ENCODE measurements at regions not wholly inside any gene's neighbourhood (a gene's known extent, or its start where the extent isn't known, plus 50 kb on each side); places are given as distances from the start of the nearest gene placed in this dataset.
"Not testable (repeated sequence)": the region's sequence is repeated elsewhere in the genome, so short reads cannot be mapped to it uniquely, and the experiment has no call there.

DNA sequence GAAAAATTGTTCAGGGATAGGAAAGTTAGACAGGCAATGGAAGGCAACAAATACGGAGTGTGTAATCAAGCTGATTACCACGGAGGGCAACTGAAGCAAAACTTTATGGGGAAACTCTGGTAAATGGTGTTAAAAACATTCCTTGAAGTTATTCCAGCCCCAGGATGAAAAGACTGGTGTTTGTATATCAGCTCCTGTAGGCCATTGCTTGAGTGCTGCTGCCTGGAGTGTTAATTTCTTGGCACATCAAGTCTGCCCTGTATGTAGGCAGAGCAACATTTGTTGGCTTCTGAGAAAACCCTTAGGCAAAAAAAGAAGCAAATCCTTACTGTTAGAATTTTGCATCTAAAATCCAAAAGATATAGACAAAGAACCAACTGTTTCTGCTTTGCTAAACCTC lies 686.5 kb upstream of the ACO1 start:
- DNase-seq (ENCODE audit: low read depth), result no peak

DNA sequence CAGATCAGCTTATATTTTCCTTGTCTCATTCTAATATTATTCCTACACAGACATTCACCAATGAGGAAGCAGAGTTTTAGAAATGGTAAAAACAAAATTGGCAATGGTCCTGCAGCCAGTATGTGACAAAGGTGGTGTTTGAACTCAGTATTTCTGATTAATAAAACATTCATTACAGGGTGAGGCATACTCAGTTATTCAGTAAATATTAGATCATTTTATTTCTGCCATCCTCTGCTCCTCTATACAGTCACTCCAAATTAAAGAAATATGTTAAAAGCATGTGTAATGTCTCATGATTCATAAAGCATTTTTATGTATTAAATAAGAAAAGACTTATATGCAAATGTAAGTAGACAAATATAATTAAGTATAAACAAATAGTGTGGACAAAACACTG lies 684.6 kb upstream of the ACO1 start:
- no peak for DNase-seq (ENCODE audit: low read depth)

DNA sequence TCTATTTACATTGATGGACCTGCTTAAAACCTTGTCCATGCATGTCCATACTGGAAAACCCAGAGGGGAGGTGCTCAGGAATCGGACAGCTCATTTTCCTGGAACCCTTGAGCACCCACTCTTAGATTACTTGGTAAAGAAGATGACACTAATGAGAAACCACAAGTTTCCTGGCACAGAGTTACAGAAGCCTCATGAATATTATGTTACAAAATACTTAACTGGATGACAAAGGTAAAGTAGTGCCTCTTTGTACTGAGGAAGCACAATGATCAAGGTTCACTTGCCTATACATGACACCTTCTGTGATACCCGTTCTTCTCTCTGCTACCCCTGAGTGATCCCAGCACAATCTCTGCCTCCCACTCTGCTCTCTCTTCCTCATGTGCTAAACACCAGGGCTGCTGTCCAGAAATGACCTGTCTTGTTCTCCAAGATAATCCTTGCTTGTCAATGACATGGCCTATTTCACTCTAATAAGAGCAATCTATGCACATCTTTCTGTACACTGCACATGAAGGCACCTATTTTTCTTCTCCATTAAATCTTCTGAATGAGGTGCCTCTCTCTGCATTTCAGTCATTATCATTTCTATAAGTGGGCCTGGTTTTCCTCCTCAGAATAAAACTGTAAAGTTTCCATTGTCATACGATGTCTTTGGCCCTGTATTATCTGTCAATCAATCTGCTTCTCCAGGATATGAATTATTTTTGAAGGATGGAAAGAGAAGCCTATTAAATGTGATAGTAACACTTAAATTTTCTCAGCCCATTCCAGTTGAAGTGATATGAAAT lies 684.0 kb upstream of the ACO1 start:
- DNase-seq (ENCODE audit: low read depth), result no peak

DNA sequence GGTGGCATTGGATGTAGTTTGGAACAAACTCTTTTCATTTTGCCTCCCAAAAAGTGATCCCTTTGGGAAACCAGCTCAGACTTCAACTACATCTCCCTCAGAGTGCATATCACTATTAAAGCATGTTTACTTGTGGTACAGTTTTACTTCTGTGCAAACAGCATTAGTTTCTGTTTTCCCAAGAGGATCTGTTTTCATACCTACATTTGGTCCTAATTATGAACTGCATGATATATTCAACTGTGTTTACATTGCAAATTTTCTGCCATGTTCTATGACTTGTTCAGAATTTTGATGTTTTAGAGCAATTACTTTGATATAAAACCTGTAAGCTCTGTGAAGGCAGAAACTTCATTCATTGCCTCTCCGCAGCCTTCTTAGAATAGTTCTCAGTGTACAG lies 681.5 kb upstream of the ACO1 start:
- DNase-seq (ENCODE audit: low read depth), result no peak

DNA sequence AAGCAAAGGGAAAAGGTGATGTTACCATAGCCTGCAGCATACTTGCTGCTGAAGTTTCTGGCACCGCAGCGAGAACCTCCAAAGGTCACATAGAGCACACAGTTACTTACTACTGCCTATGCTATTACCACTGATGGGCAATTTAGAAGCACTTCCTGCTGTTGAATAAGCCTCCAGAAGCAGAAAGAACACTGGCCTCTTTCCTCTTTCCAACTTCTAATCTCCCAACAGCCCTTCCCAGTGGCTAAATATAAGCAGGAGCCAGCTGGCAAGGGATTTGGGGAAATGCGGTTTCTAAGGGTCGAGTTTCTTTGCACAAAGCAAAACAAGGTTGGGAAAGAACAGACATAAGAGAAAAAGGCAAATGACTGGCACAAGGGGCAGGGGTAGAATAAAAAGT lies 669.2 kb upstream of the ACO1 start:
- DNase-seq (ENCODE audit: low read depth), result no peak

DNA sequence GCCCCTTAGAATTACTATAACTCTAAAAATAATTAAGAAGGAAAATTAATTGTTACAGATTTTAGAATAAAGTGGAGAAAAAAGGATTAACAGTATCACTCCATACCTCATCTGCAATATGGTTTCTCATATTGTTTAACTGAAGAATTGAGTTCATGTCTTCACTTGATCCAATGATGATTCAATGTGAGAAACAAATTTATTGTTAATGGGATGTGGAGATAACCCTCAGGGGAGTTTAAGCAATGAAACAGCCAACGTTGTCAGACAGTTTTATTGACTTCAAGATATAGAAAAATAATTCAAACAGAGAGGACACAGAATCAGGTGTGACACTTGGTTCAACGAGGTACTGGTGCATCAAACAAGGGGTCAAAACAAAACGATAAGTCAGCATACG lies 665.2 kb upstream of the ACO1 start:
- no peak for DNase-seq (ENCODE audit: low read depth)

DNA sequence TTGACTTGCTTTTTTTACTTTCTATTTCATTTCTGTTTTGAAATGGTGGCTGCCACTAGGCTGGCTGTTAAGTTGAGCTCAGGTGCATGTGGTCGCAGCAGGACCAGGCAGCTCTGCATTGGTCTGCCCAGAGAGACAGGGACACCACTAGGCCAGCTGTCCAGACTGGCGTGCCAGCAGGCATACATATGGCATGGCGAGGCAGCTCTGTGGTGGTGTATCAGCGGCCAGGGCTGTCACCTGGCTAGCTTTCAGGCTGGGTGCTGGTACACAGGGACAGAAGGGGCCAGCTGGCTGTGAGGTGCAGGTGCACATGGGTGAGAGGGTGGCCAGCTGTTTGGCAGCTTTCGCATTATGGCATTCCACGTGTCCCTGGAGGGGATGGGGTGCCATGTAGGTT lies 654.0 kb upstream of the ACO1 start:
- DNase-seq (ENCODE audit: low read depth), result no peak

DNA sequence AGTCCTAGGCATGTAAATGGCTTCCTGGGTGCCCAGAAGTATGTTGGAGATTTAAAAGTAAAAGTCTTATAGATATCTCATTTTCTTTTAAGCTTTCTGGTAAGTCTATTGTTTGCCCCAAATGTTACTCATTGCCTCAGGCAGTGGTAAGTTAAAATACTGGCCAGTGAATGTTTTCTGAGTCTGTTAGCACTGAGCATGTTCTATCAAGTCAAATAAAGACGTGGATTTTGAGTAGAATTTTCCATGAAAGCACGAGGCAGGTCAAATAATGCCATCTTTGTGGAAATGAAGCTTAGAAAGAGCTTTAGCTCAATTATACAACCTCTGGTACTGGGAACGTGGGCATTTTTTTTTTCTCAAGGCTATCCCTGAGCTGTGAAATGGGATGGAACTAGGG lies 651.3 kb upstream of the ACO1 start:
- no peak for DNase-seq (ENCODE audit: low read depth)

DNA sequence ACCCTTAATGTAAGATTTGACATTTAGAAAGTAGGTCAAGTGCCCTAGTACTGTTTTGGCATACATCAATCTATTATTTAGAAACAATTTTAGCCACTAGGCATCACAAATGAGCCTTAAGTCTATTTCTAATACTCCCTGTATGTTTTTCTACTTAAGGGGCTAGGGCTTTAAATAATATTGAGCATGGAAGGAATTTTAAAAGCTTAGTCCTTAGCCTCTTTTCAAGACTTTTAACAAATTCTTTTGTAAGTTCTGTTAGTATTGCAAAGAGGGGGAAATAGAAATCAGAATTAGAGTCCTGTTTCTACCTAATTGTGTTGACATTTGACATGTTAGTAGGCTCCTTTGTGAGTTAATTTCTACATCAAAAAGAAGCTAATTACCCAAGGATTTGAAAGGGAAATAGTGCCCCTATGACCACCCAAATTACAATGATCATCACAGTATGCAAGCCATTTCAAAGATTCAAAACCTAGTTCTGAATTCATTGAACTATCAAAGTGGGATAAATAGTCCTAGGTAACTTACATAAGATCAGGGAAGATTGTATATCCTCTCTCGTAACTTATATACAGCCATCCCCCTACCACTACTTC lies 647.8 kb upstream of the ACO1 start:
- no peak for DNase-seq (ENCODE audit: low read depth)

DNA sequence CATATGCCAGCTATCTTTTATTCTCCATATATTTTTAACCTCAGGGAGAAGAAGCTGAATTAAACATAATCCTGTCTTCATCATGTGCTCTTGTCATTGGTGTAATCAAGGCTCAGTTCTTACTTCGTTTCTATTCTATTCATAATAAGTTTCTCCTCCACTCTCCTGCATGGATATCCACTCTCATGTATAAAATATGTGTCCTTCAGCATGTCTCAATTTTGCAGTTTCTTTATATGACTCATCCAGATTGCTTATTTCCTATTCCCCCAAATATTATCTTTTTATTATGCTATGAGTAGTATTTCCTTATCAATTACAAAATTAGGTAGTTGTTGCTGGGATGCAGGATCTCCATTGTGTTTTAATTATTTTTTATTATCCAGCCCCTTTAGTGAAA lies 643.7 kb upstream of the ACO1 start:
- no peak for DNase-seq (ENCODE audit: low read depth)

DNA sequence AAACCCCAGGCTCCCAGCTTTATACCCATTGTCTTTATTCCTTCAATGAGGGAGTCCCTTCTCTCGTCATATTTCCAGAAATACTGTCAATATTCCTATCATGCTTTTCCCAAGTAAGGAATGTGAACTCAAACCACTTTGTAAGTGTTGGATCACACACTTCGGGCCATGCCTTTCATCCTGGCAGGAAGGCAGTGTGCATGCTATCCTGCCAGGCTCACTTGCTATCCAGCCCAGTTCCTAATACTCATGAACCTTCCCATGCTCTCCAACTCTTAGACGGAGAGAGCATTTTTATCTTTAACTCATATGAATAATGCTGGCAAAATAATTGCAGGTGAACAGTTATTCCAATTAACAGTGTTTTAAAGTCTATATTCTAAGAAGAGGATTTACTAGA lies 639.9 kb upstream of the ACO1 start:
- DNase-seq (ENCODE audit: low read depth), result no peak

DNA sequence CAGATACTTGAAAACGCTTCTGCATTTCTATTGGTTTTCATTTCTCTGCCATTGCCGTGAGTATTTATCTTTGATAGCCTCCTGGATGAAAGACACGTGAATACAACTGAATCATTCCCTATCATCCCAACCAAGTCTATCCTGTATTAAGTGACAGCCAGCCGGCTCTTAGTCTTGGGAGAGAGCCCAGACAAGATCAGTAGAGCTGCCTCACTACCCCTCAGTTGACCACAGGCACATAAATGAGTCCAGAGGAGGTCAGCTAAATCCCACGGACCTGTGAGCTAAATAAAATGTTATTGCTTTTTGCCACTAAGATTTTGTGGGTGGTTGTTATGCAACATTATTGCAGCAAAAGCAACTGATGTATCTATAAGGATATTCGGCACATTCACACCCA lies 639.0 kb upstream of the ACO1 start:
- DNase-seq (ENCODE audit: low read depth), result no peak

DNA sequence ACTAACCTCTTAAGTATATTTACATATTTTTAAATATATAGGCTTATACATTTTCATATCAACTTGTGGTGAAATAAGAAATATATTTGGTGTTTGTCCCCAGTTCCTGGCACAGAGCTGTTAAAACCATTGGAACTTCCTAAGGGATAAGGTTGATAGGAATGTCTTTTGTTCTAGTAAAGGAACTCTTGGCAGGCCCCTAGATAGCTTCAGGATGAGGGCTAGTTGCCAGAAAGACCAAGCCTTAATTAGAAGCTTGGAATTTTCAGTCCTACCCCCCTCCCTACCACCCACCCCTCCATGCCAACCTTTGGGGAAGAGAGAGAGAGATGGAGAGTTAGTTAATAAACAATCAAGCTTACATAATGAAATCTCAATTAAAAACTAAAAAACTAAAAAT lies 638.6 kb upstream of the ACO1 start:
- DNase-seq (ENCODE audit: low read depth), result no peak

DNA sequence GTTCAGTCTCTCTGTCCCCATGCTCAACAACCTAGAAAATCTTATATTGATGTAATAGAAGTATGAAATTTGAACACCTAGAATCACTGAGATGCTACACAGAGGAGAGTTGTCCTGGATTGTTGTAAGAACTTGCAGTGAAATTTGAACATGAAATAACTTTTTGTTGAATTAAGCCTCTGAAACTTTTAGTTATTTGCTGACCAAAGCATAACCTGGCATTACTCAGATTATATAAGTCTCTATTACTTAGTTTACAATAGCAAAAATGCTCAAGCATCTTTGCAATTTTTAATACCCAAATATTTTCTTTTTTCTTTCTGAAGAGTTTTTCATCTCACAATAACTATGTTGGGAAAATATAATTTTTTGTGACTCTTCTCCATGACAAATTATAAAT lies 630.7 kb upstream of the ACO1 start:
- DNase-seq (ENCODE audit: low read depth), result no peak

DNA sequence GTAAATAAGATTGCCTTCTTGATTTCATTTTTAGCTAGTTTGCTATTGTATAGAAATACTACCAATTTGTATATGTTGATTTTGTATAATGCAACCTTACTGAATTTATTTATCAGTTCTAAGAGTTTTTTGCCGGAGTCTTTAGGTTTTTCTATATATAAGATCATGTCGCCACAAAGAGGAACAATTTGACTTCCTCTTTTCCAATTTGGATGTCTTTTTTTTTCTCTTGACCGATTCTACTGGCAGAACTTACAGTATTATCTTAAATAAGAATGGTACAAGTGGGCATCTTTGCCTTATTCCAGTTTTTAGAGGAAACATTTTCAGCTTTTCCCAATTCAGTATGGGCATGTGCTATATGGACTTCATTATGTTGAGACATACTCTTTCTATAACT lies 624.7 kb upstream of the ACO1 start:
- no peak for DNase-seq (ENCODE audit: low read depth)

DNA sequence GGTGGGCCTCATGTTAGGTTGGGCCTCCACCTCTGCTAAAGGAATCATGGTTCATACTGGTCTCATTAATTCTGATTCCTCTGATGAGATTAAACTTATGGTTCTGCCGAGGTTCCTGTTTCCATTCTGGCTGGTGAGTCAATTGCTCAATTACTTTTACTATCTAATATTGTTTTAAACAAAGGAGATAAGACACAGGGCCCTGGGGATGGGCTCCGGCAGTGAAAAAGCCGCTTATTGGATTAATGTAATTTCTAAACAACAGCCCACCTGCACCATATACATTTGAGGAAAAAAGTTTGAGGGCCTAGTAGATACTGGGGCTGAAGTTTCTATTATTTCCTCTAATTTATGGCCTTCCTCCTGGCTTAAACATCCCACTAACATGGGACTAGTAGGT lies 610.4 kb upstream of the ACO1 start:
- DNase-seq (ENCODE audit: low read depth), result not testable (repeated sequence)

DNA sequence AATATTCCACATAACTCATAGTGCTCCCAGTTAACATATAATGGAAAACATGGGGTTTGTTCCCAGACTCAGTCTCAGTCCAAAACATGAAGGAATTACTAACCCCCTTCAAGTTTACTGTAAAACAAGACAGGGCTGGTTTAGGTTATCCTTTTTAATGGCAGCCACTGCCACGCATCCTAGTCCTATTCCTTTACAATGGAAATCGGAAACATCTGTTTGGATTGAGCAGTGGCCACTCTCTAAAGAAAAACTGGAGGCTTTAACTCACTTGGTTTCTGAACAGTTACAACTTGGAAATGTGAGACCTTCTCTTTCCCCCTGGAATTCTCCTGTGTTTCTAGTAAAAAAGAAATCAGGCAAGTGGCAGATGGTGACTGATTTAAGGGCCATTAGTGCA lies 609.9 kb upstream of the ACO1 start:
- DNase-seq (ENCODE audit: low read depth), result no peak

DNA sequence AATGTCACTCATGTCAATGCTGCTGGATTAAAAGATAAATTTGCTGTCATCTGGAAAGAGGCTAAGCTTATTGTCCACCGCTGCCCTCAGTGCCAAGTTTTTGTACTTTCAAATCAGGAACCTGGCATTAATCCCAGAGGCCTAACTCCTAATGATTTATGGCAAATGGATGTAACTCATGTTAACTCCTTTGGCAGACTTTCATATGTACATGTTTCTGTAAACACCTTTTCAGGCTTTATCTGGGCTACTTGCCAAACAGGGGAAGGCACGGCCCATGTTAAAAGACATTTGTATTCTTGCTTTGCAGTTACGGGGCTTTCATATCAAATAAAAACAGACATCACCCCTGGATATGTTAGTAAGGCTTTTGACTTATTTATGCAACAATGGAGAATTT lies 608.0 kb upstream of the ACO1 start:
- no peak for DNase-seq (ENCODE audit: low read depth)

DNA sequence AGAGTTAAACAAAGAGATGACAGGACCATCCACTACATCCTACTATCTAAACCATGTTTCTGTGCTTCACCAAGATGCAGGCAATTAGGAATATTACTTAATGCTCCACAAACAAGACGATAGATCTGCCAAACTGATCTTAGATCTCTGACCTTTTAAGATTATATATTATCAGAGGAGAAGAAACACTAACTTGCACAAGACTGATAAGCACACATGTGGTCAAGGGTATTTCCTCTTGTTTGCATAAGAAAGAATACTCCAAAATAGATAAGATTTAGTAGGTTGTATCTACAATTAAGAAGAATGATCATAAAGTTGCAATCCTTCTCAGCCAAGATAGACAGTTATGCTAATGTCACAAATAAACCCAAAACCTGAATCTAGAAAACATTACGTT lies 601.0 kb upstream of the ACO1 start:
- DNase-seq (ENCODE audit: low read depth), result no peak

DNA sequence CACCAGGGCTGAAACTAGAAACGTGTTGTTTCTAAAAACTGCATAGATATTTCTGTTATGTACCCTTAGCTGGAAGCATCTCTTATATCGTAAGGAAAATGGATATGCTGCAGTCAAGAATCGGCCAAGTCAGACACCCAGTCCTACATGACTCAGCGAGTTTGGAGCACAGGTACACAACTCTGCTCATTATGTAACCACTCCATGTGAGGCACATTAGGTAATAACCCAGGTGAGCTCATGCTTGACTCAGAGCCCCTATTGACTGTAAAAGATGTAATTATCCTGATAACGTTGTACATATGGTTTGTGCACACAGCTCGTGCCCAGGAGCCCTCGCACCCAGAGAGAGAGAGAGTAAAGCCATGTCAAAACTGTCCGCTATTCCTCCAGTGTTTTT lies 593.7 kb upstream of the ACO1 start:
- DNase-seq (ENCODE audit: low read depth), result no peak

DNA sequence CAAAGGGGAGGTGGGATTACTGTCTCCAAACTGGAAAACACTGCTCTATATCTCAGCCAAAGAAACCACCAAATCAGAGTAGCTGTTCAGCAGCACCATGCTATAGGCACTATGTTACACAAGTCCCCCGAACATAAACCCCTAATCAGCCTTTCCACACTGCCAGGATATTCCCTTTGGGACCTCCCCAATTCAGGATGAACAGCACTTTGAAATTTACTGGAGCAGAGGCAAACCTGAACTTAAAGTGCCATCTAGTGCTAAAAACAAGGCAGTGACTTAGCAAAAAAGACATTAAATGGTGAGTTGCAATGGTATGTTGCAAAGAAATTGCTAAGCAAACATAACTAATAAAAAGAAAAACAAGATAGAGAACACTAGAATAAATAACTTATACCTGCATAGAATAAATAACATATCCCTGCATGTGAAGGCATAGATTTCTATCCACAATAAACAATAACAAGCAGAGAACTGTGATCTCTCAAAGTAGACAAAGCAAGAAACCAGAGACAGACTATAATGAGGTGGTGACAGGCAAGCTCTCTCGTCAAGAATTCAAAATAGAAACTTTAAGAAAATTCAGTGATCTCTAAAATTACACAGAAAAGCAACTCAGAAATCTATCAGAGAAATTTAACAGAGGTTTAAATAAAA lies 584.4 kb upstream of the ACO1 start:
- no peak for DNase-seq (ENCODE audit: low read depth)

DNA sequence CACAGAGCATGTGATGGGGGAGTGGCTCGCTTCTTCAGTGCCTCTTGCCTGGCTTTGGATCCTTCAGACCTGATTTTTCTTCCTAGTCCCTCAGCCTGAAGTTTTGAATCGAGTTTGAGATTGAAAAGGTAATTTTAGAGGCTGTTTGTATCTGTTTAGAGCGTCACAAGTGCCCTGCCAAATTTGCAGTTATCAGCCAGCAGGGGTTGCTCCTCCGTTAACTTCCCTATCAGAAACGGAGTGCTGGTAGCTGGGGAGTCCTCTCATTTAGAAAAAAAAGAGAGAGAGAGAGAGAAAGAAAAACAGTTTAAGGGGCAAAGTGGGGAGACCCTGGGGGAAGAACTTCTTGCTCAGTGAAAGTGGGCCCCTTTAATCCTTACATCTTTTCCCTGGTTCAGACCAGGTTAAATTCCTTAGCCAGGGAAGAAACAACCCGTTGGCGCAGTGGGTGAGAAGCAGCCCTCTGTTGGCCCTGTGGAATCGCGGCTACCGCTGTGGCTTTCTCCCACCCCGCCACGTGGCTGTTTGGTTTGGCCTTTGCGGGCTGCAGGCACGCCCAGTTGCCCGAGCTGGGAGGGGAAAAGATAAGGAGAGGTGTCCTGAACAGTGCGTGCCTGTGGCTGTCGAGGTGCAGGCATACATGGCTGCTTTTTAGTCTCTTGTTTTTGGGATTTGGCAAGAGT lies 576.7 kb upstream of the ACO1 start:
- DNase-seq (ENCODE audit: low read depth), result no peak

DNA sequence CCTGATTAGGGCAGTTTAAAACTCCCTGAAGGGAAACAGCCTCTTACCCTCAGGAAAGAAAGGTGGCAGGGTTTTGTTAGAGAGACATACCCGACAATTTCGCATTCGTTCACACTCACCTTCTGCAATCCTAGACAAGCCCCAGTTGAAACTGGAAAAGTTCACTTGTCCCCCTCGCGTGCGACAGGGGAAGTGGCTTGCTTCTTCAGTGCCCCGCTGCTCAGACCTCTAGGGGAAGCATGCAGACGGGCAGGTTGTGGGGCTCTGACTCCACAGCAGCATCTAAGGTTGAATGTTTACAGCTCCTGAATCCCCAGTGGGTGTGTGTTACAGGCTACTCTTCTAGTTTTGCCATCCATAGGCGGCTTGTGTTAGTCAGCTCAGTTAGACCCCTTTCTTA lies 575.7 kb upstream of the ACO1 start:
- DNase-seq (ENCODE audit: low read depth), result no peak

All from stimulated activated CD4-positive, alpha-beta T cell treated with anti-CD3 and anti-CD28 coated beads, Interleukin-2, amount 100 ng/mL, for 4 hours (primary cell).